SK-N-SH treated with all-trans-retinoic acid at 6 μM for 48 hours (cell line): ENCODE measurements at regions not wholly inside any gene's neighbourhood (a gene's known extent, or its start where the extent isn't known, plus 50 kb on each side); places are given as distances from the start of the nearest gene placed in this dataset.

Experiments
- BACH2 ChIP-seq: fragments of 250-450 bp; sonication (Bioruptor Pico); IDR thresholded peaks from 2 replicates; pipeline ENCODE4 v1.9.0; 2021; ENCODE audit warnings: mild to moderate bottlenecking, borderline replicate concordance
- ESRRG ChIP-seq: fragments of 250-450 bp; sonication (Bioruptor Pico); IDR thresholded peaks from 2 replicates; pipeline ENCODE4 v1.6.1; 2021; ENCODE audit warnings: mild to moderate bottlenecking
- ISL1 ChIP-seq: fragments of 250-450 bp; sonication (Bioruptor Pico); IDR thresholded peaks from 2 replicates; pipeline ENCODE4 v2.1.2; 2022; ENCODE audit warnings: mild to moderate bottlenecking, moderate library complexity
- RARB ChIP-seq: fragments of 250-450 bp; sonication (Bioruptor Pico); IDR thresholded peaks from 2 replicates; pipeline ENCODE4 v1.8.0; 2021; ENCODE audit warnings: mild to moderate bottlenecking, moderate library complexity
- TCF4 ChIP-seq: fragments of 250-450 bp; sonication (Bioruptor Pico); IDR thresholded peaks from 2 replicates; pipeline ENCODE4 v1.8.0; 2021; ENCODE audit warnings: mild to moderate bottlenecking, moderate library complexity, borderline replicate concordance
- TSHZ2 ChIP-seq: fragments of 250-450 bp; sonication (Bioruptor Pico); IDR thresholded peaks from 2 replicates; pipeline ENCODE4 v1.5.0; 2020; ENCODE audit warnings: mild to moderate bottlenecking, moderate library complexity
- ZFP30 ChIP-seq: fragments of 450-650 bp; formaldehyde crosslinking; IDR thresholded peaks from 2 replicates; pipeline ENCODE4 v1.5.0; 2022; ENCODE audit warnings: mild to moderate bottlenecking, moderate library complexity
- ZNF565 ChIP-seq: fragments of 450-650 bp; formaldehyde crosslinking; conservative IDR thresholded peaks from 2 replicates; pipeline ENCODE4 v1.5.0; 2020; ENCODE audit warnings: low read depth, mild to moderate bottlenecking, moderate library complexity
- ZNF8 ChIP-seq: fragments of 450-650 bp; formaldehyde crosslinking; IDR thresholded peaks from 2 replicates; pipeline ENCODE4 v1.5.0; 2020; ENCODE audit warnings: mild to moderate bottlenecking, moderate library complexity

GRCh38 chr13:24612726-24613125 lies 67.5 kb upstream of the ATP12A start:
- TF ChIP-seq ISL1 (CRISPR knock-in tag) (no peak), TCF4 (CRISPR knock-in tag) (no peak), TSHZ2 (no peak), ESRRG (CRISPR knock-in tag) (no peak), RARB (no peak), ZNF565 (no peak), BACH2 (CRISPR knock-in tag) (no peak), ZFP30 (no peak), ZNF8 (CRISPR knock-in tag) (no peak)
